Breast epithelium (tissue), 4 donors: ENCODE measurements at regions not wholly inside any gene's neighbourhood (a gene's known extent, or its start where the extent isn't known, plus 50 kb on each side); places are given as distances from the start of the nearest gene placed in this dataset.

Experiments used
- DNase-seq, 2 donors: peaks; one replicate each; pipeline ENCODE4 v3.0.0-alpha.2; 2019; ENCODE audit warnings: low spot score in 2 of 2
- H3K27ac ChIP-seq, 2 donors: fragments of 200-600 bp; sonication (generic) in 1 of 2; one replicate each; pipeline ENCODE4 v1.5.1; 2016 to 2019; ENCODE audit warnings: mild to moderate bottlenecking in 1 of 2
- H3K27me3 ChIP-seq, 2 donors: fragments of 200-600 bp; sonication (generic) in 1 of 2; one replicate each; pipeline versions ENCODE4 v1.5.1 to v1.6.0; 2017 to 2019; ENCODE audit warnings: control low read depth in 1 of 2, mild to moderate bottlenecking in 1 of 2
- H3K36me3 ChIP-seq: fragments of 200-600 bp; one replicate; pipeline ENCODE4 v1.5.1; 2019
- H3K4me1 ChIP-seq, 2 donors: fragments of 200-600 bp; sonication (generic); one replicate each; pipeline ENCODE4 v1.5.1; 2016 to 2019; ENCODE audit warnings: control low read depth in 1 of 2
- H3K4me3 ChIP-seq, 3 donors: fragments of 200-600 bp; sonication (generic); 1 replicate in 2 of 3; 2 replicates in 1 of 3; pipeline ENCODE4 v1.5.1; 2016 to 2019; ENCODE audit warnings: mild to moderate bottlenecking in 3 of 3, moderate library complexity in 2 of 3
- H3K9me3 ChIP-seq, 2 donors: fragments of 200-600 bp; sonication (generic) in 1 of 2; one replicate each; pipeline ENCODE4 v1.5.1; 2016 to 2019; ENCODE audit warnings: control low read depth in 1 of 2
- POLR2A ChIP-seq: fragments of 450-650 bp; IDR thresholded peaks from one replicate; pipeline ENCODE4 v1.6.1; 2016; ENCODE audit warnings: antibody characterized with exemption, mild to moderate bottlenecking, moderate library complexity
- POLR2AphosphoS5 ChIP-seq, 3 donors: sonication (generic); formaldehyde crosslinking; IDR thresholded peaks; one replicate each; pipeline ENCODE4 v1.6.1; 2017; ENCODE audit warnings: antibody characterized with exemption in 3 of 3
- intact Hi-C: fragments of 100-400 bp; cut with DNase I; formaldehyde crosslinking; loops from one replicate; pipeline ENCODE4 v1.15.1; 2023; ENCODE audit warnings: low total_unique reads
- TF ChIP-seq, protein P1 (sequence below), 3 donors: fragments of 450-650 bp; IDR thresholded peaks; one replicate each; pipeline ENCODE4 v1.5.1; 2016 to 2017; ENCODE audit warnings: antibody characterized with exemption in 3 of 3, mild to moderate bottlenecking in 3 of 3, moderate library complexity in 3 of 3

DNA sequence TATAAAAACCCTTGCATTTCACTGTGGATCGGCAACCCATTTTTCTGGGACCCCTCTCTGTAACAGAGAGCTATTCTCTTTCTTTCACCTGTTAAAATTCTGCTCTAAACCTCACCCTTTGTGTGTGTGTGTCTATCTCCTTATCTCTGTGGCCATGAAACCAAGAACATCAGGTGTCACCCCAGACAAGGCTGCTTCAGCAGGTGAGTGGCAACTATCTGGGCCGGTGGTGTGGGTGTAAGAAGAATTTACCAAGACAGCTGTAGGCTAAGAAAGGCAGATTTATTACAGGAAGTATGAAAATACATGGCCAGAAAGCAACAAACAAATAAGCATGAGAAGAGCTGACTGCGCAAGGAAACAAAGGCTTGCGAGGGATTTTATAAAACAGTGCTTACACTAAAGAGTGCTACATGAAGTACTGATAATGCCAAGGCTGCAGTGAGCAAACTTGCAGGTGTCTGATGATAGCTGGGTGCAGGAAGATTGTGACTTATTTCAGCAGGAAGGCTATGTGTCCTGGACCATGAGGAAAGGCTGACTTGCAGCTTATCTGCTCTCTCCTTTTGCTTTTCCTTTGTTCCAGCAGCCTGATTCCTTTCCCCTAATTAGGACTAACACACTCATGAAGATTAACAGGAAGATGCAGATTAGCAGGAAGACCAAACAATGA, 421.1 kb downstream of the PTH2R start:
- H3K27me3 ChIP-seq: no peaks in the 10 kb centered on the region
- TF ChIP-seq POLR2A: no peak
- intact Hi-C loops: no loop called here
- H3K9me3 ChIP-seq: no peaks in the 10 kb centered on the region
- H3K27ac ChIP-seq: no peak overlapping the region
- H3K36me3 ChIP-seq: no peaks in the 10 kb centered on the region
- H3K4me1 ChIP-seq: no peaks in the 10 kb centered on the region
- DNase-seq: no peak
- no peak overlapping the region for H3K4me3 ChIP-seq

DNA sequence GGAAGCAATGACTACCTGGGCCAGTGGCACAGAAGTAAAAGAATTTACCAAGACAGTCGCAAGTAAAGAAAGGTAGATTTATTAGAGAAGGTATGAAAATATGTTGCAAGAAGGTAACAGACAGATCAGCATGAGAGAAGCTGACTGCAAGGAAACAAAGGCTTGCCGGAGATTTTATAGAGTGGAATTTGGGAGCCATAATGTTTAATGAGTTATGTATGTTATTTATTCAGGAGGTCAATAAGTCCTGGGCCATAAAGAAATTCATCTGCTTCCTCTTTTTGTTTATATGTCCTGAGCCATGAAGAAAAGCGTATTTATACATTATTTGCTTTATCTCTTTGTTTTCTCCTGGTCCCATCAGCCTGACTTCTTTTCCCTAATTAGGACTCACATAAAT, 423.6 kb downstream of the PTH2R start:
- H3K4me1 ChIP-seq: no peaks in the 10 kb centered on the region
- no peak for DNase-seq

DNA sequence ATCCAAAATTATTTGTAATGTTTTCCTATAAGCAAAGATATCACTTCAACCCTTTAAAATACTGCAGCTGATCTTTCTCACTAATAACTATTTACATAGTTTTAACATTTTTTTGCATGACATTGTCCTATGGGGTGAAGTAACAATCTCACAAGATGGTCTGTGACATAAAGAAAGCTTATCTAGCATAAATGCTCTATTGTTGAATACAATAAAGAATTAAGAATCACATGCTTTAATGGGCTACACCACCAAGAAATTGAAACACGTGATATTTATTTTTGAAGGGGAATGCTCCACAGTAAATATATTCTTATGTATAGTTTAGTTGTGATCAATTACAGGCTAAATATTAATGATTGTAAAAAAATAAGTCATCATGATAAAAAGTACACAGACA, 441.1 kb downstream of the PTH2R start:
- Histone ChIP-seq H3K4me3 (no peak overlapping the region), H3K4me1 (no peaks in the 10 kb centered on the region), H3K36me3 (no peaks in the 10 kb centered on the region), H3K27ac (no peak overlapping the region), H3K27me3 (no peaks in the 10 kb centered on the region), H3K9me3 (peaks cover 6 to 11% of the 10 kb centered on the region in 2 donors)
- no peak for DNase-seq
- TF ChIP-seq POLR2AphosphoS5 (IDR thresholded peaks at IDR 0.05): no peak
- TF ChIP-seq, protein P1, sequence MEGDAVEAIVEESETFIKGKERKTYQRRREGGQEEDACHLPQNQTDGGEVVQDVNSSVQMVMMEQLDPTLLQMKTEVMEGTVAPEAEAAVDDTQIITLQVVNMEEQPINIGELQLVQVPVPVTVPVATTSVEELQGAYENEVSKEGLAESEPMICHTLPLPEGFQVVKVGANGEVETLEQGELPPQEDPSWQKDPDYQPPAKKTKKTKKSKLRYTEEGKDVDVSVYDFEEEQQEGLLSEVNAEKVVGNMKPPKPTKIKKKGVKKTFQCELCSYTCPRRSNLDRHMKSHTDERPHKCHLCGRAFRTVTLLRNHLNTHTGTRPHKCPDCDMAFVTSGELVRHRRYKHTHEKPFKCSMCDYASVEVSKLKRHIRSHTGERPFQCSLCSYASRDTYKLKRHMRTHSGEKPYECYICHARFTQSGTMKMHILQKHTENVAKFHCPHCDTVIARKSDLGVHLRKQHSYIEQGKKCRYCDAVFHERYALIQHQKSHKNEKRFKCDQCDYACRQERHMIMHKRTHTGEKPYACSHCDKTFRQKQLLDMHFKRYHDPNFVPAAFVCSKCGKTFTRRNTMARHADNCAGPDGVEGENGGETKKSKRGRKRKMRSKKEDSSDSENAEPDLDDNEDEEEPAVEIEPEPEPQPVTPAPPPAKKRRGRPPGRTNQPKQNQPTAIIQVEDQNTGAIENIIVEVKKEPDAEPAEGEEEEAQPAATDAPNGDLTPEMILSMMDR (IDR thresholded peaks at IDR 0.05): no peak
- no peak for TF ChIP-seq POLR2A
- intact Hi-C loops: no loop called here

More for the DNA sequence above, 423.6 kb downstream of the PTH2R start:
- Histone ChIP-seq H3K27ac (no peak overlapping the region), H3K9me3 (no peaks in the 10 kb centered on the region), H3K36me3 (no peaks in the 10 kb centered on the region), H3K4me3 (no peak overlapping the region), H3K27me3 (no peaks in the 10 kb centered on the region)
- intact Hi-C loops: no loop called here
- TF ChIP-seq, protein P1 (IDR thresholded peaks at IDR 0.05): no peak
- no peak for TF ChIP-seq POLR2A
- no peak for TF ChIP-seq POLR2AphosphoS5 (IDR thresholded peaks at IDR 0.05)

DNA sequence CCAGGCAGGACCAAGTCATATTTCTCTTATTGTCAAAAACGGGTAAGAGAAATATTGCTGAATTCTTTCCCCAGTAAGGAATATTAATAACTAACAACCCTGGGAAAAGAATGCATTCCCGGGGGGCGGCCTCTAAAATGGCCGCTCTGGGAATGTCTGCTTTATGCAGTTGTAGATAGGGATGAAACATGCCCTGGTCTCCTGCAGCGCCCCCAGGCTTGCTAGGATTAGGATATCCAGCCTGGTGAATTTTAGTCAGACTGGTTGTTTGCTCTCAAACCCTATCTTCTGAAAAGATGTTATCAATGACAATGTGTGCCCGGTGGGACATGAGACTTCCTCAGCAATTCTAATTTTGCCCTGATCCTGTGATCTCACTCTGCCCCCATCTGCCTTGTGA, 448.1 kb downstream of the PTH2R start:
- no peak overlapping the region for H3K27ac ChIP-seq
- no peak overlapping the region for H3K4me3 ChIP-seq
- TF ChIP-seq, protein P1 (IDR thresholded peaks at IDR 0.05): no peak
- no peak for TF ChIP-seq POLR2A
- no peak for TF ChIP-seq POLR2AphosphoS5 (IDR thresholded peaks at IDR 0.05)
- H3K36me3 ChIP-seq: no peaks in the 10 kb centered on the region
- no peaks in the 10 kb centered on the region for H3K27me3 ChIP-seq
- H3K4me1 ChIP-seq: no peaks in the 10 kb centered on the region
- intact Hi-C loops: no loop called here
- H3K9me3 ChIP-seq: peaks cover 4 to 15% of the 10 kb centered on the region in 2 donors
- no peak for DNase-seq

DNA sequence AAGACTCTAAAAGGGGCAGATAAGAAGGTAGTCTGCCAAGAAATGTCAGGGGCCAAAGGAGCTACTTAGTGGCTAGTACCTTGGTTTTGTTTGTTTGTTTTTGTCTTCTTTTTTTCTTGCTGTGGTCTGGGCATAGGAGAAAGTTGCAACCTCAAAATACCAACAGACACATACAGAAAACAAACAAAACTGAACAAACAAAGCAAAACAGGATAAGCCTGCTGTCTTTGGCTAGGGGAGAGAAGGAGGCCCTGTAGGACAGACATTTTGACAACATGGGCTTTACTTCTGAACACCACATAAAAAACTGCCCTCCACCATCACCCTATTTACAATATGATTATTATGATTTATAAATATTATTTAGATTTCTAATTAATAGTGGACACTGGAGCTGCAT, 460.8 kb downstream of the PTH2R start:
- Histone ChIP-seq H3K27me3 (no peaks in the 10 kb centered on the region), H3K4me3 (no peak overlapping the region), H3K36me3 (no peaks in the 10 kb centered on the region), H3K9me3 (peaks cover 0 to 7% of the 10 kb centered on the region in 2 donors), H3K27ac (no peak overlapping the region), H3K4me1 (no peaks in the 10 kb centered on the region)
- TF ChIP-seq POLR2AphosphoS5 (IDR thresholded peaks at IDR 0.05): no peak
- TF ChIP-seq, protein P1 (IDR thresholded peaks at IDR 0.05): no peak
- no peak for TF ChIP-seq POLR2A
- intact Hi-C loops: no loop called here
- DNase-seq: no peak

DNA sequence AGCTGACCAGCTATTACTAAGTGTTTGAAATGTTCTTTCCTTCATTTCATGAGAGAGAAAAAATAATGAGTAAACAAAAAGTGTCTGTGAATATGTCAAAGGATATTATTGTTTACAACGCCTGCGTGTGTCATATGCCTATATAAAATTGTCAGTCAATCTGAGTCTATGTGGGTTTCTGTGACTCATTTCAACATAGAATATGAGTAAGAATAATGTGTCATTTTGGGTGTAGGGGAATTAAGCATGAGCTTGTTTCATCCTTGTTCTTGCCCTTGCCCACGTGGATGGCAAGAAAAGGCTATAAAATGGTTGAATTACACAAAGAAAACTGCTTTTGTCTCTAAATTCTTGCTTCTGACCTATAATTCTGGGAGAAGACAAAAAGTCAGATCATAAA, 466.0 kb downstream of the PTH2R start:
- TF ChIP-seq, protein P1 (IDR thresholded peaks at IDR 0.05): no peak
- no peak for TF ChIP-seq POLR2A
- Histone ChIP-seq H3K27me3 (no peaks in the 10 kb centered on the region), H3K36me3 (no peaks in the 10 kb centered on the region), H3K4me1 (no peaks in the 10 kb centered on the region), H3K9me3 (peaks cover 0 to 7% of the 10 kb centered on the region in 2 donors), H3K4me3 (no peak overlapping the region), H3K27ac (no peak overlapping the region)
- intact Hi-C loops: no loop called here
- no peak for DNase-seq
